Prostate gland (tissue), 2 donors: ENCODE measurements at regions not wholly inside any gene's neighbourhood (a gene's known extent, or its start where the extent isn't known, plus 50 kb on each side); places are given as distances from the start of the nearest gene placed in this dataset.

Source experiments
- POLR2A ChIP-seq: fragments of 450-650 bp; IDR thresholded peaks from one replicate; pipeline ENCODE4 v1.6.1; 2016; ENCODE audit warnings: antibody characterized with exemption, mild to moderate bottlenecking
- POLR2AphosphoS5 ChIP-seq: sonication (generic); formaldehyde crosslinking; IDR thresholded peaks from one replicate; pipeline ENCODE4 v1.6.1; 2017; ENCODE audit warnings: antibody characterized with exemption
- TF ChIP-seq, protein P1 (sequence below), 4 experiments: fragments of 200-600 bp in 2 of 4; fragments of 450-650 bp in 2 of 4; sonication (generic) in 2 of 4; IDR thresholded peaks; 1 replicate in 3 of 4; 2 replicates in 1 of 4; pipeline ENCODE4 v1.5.1; 2016 to 2019; ENCODE audit warnings: antibody characterized with exemption in 4 of 4, mild to moderate bottlenecking in 2 of 4, moderate library complexity in 2 of 4

DNA sequence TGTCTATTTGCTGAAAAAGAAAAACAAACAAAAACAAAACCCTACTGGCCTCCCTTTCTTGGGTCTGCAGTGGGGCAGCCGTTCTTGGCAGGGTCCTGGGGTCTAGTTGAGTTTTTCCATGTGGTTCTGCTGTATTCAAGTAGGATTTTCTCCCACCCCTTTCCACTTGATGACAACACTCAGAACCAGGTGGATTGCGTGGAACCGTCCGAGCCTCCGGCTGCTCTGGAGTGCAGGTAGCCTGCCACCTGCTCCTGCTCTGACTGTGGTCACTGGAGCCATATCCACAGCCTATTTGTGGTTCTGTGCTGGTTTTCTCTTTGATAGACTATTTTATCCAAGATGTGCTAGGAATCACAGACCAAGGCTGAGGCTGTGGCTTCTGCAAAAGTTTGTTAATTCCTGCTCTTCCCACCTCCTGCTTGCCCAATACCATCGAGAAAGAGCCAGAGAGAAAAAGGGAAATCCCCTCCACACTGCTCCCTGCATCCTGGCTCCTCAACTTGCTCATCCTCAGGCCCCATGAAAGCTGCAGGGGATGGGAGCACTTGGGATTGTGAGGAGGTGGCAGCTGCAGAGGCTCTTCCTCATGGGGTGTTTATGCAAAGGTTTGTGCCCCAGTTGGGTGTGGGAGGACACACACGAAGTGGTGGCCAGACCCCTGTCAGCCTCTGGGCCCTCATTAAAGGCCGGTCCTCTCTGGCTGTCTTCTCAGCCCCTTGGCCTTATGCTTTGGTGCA is 377.8 kb upstream of the TNRC6C start:
- TF ChIP-seq POLR2A (no peak), POLR2AphosphoS5 (no peak)
- TF ChIP-seq, protein P1, sequence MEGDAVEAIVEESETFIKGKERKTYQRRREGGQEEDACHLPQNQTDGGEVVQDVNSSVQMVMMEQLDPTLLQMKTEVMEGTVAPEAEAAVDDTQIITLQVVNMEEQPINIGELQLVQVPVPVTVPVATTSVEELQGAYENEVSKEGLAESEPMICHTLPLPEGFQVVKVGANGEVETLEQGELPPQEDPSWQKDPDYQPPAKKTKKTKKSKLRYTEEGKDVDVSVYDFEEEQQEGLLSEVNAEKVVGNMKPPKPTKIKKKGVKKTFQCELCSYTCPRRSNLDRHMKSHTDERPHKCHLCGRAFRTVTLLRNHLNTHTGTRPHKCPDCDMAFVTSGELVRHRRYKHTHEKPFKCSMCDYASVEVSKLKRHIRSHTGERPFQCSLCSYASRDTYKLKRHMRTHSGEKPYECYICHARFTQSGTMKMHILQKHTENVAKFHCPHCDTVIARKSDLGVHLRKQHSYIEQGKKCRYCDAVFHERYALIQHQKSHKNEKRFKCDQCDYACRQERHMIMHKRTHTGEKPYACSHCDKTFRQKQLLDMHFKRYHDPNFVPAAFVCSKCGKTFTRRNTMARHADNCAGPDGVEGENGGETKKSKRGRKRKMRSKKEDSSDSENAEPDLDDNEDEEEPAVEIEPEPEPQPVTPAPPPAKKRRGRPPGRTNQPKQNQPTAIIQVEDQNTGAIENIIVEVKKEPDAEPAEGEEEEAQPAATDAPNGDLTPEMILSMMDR (IDR thresholded peaks at IDR 0.05), result no peak
